GM10266 (cell line): ENCODE measurements at regions not wholly inside any gene's neighbourhood (a gene's known extent, or its start where the extent isn't known, plus 50 kb on each side); places are given as distances from the start of the nearest gene placed in this dataset.

Experiments used
- DNase-seq: peaks from one replicate; pipeline ENCODE4 v3.0.0; 2012; ENCODE audit errors: extremely low spot score
- CTCF ChIP-seq: IDR thresholded peaks from 2 replicates; pipeline ENCODE4 v1.5.1; 2012; ENCODE audit warnings: mild to moderate bottlenecking, low read depth; ENCODE audit not compliant: control insufficient read depth, insufficient read depth; ENCODE audit errors: missing control alignments

GRCh38 chr16:47972246-47972985, 183.4 kb downstream of the ABCC12 start:
- no peak for DNase-seq

GRCh38 chr16:47971225-47971624, 184.6 kb downstream of the ABCC12 start:
- no peak for DNase-seq
- TF ChIP-seq CTCF = no peak

More at GRCh38 chr16:47972246-47972985, 183.4 kb downstream of the ABCC12 start:
- TF ChIP-seq CTCF = no peak

GRCh38 chr16:47970291-47970931, 185.4 kb downstream of the ABCC12 start:
- no peak for DNase-seq
- TF ChIP-seq CTCF = no peak

GRCh38 chr16:47967374-47967773, 188.4 kb downstream of the ABCC12 start:
- TF ChIP-seq CTCF = no peak
- DNase-seq = no peak

GRCh38 chr16:47966325-47966724, 189.5 kb downstream of the ABCC12 start:
- no peak for DNase-seq
- no peak for TF ChIP-seq CTCF

GRCh38 chr16:47965439-47965838, 190.4 kb downstream of the ABCC12 start:
- no peak for DNase-seq
- TF ChIP-seq CTCF = no peak

GRCh38 chr16:47958726-47959125, 197.1 kb downstream of the ABCC12 start:
- TF ChIP-seq CTCF = no peak

More at GRCh38 chr16:47958726-47959125, 197.1 kb downstream of the ABCC12 start:
- no peak for DNase-seq
